RWPE2 (cell line): ENCODE measurements at regions not wholly inside any gene's neighbourhood (a gene's known extent, or its start where the extent isn't known, plus 50 kb on each side); places are given as distances from the start of the nearest gene placed in this dataset.

Source experiments
- ATAC-seq: fragments of 200-7000 bp; cut with Tn5 transposase; 3 replicates; pipeline ENCODE4 v1.9.1; 2021; ENCODE audit warnings: low read depth
- DNase-seq: peaks from one replicate; pipeline ENCODE4 v3.0.0-alpha.2; 2020; ENCODE audit warnings: low spot score
- H3K27ac ChIP-seq: fragments of 450-650 bp; 2 replicates; pipeline ENCODE4 v1.5.1; 2017; ENCODE audit warnings: mild to moderate bottlenecking; ENCODE audit not compliant: poor library complexity, severe bottlenecking
- H3K27me3 ChIP-seq: fragments of 250-450 bp; sonication (Bioruptor Pico); 2 replicates; pipeline ENCODE4 v1.5.1; 2021; ENCODE audit warnings: mild to moderate bottlenecking, moderate library complexity; ENCODE audit not compliant: insufficient read depth, poor library complexity, severe bottlenecking
- H3K36me3 ChIP-seq: fragments of 250-450 bp; sonication (Bioruptor Pico); 2 replicates; pipeline ENCODE4 v1.5.1; 2020; ENCODE audit warnings: low read depth, mild to moderate bottlenecking, moderate library complexity
- H3K4me1 ChIP-seq: fragments of 250-450 bp; sonication (Bioruptor Pico); 2 replicates; pipeline ENCODE4 v1.5.1; 2021; ENCODE audit warnings: mild to moderate bottlenecking, moderate library complexity; ENCODE audit not compliant: insufficient read depth, poor library complexity, severe bottlenecking
- H3K4me3 ChIP-seq: fragments of 250-450 bp; sonication (Bioruptor Pico); 2 replicates; pipeline ENCODE4 v1.5.1; 2021; ENCODE audit warnings: mild to moderate bottlenecking, moderate library complexity; ENCODE audit not compliant: severe bottlenecking
- H3K9me3 ChIP-seq: fragments of 250-450 bp; sonication (Bioruptor Pico); 2 replicates; pipeline ENCODE4 v1.5.1; 2021; ENCODE audit warnings: mild to moderate bottlenecking, moderate library complexity; ENCODE audit not compliant: severe bottlenecking
- CTCF ChIP-seq: fragments of 450-650 bp; IDR thresholded peaks from one replicate; pipeline ENCODE4 v1.5.1; 2017; ENCODE audit warnings: mild to moderate bottlenecking, moderate library complexity; ENCODE audit not compliant: poor library complexity, severe bottlenecking

- no peak for TF ChIP-seq CTCF
- Histone ChIP-seq H3K27me3 (no peaks in the 10 kb centered on the region), H3K9me3 (no peaks in the 10 kb centered on the region), H3K27ac (no peak overlapping the region), H3K4me1 (no peaks in the 10 kb centered on the region), H3K4me3 (no peak overlapping the region), H3K36me3 (no peaks in the 10 kb centered on the region)
- DNase-seq (no peak), ATAC-seq (no peak)
Measured at GRCh38 chr15:62500325-62500724, 335.2 kb upstream of the C2CD4B start.

- Histone ChIP-seq H3K9me3 (no peaks in the 10 kb centered on the region), H3K27me3 (no peaks in the 10 kb centered on the region), H3K27ac (no peak overlapping the region), H3K4me3 (no peak overlapping the region), H3K36me3 (no peaks in the 10 kb centered on the region), H3K4me1 (peaks cover 12% of the 10 kb centered on the region)
- ATAC-seq (no peak), DNase-seq (no peak)
- no peak for TF ChIP-seq CTCF
Measured at GRCh38 chr15:62502451-62502850, 337.4 kb upstream of the C2CD4B start.

- Histone ChIP-seq H3K27me3 (no peaks in the 10 kb centered on the region), H3K27ac (no peak overlapping the region), H3K36me3 (no peaks in the 10 kb centered on the region), H3K9me3 (no peaks in the 10 kb centered on the region), H3K4me1 (peaks cover 12% of the 10 kb centered on the region), H3K4me3 (no peak overlapping the region)
- ATAC-seq, result no peak
- DNase-seq, result no peak
- no peak for TF ChIP-seq CTCF
Measured at GRCh38 chr15:62503451-62503850, 338.4 kb upstream of the C2CD4B start.

DNA sequence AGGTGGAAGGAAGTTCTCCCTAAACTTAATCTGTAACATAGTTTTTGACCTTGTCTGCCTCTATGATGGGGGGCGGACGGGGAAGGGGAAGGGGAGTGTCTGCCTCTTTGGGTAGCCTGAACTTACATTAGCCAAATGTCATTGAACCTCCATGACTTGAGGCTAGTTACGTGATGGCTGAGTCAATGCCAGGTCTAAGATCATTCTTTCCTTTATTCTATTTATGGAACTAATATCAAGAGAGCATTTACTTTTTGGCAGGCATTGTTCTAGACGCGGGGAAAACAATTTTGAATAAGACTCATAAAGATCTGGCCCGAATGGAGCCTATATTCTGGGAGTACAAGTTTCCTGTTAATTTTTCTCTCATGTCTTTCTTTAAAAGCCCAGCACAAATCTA lies 340.7 kb upstream of the C2CD4B start:
- H3K4me1 ChIP-seq, result peaks cover 12% of the 10 kb centered on the region
- ATAC-seq, result no peak
- H3K9me3 ChIP-seq, result no peaks in the 10 kb centered on the region
- H3K27me3 ChIP-seq, result no peaks in the 10 kb centered on the region
- TF ChIP-seq CTCF, result no peak
- H3K27ac ChIP-seq, result peak overlapping the region; percentile 13
- H3K4me3 ChIP-seq, result no peak overlapping the region
- DNase-seq, result no peak
- H3K36me3 ChIP-seq, result no peaks in the 10 kb centered on the region

- ATAC-seq (peak; percentile 88), DNase-seq (no peak)
- H3K27ac ChIP-seq, result peak overlapping the region; percentile 13
- H3K9me3 ChIP-seq, result no peaks in the 10 kb centered on the region
- no peak for TF ChIP-seq CTCF
- H3K36me3 ChIP-seq, result no peaks in the 10 kb centered on the region
- peaks cover 12% of the 10 kb centered on the region for H3K4me1 ChIP-seq
- no peaks in the 10 kb centered on the region for H3K27me3 ChIP-seq
- H3K4me3 ChIP-seq, result no peak overlapping the region
Measured at GRCh38 chr15:62506217-62506805, 341.2 kb upstream of the C2CD4B start.
